Esophagus muscularis mucosa (tissue), 3 donors: ENCODE measurements at regions not wholly inside any gene's neighbourhood (a gene's known extent, or its start where the extent isn't known, plus 50 kb on each side); places are given as distances from the start of the nearest gene placed in this dataset.
"Not testable (repeated sequence)": the region's sequence is repeated elsewhere in the genome, so short reads cannot be mapped to it uniquely, and the experiment has no call there.

Source experiments
- CTCF ChIP-seq, 3 experiments: fragments of 200-600 bp in 2 of 3; fragments of 450-650 bp in 1 of 3; sonication (generic) in 2 of 3; IDR thresholded peaks; one replicate each; pipeline ENCODE4 v1.5.1; 2017 to 2019; ENCODE audit warnings: antibody characterized with exemption in 3 of 3, mild to moderate bottlenecking in 2 of 3, moderate library complexity in 1 of 3
- POLR2A ChIP-seq: fragments of 450-650 bp; IDR thresholded peaks from one replicate; pipeline ENCODE4 v1.6.1; 2017; ENCODE audit warnings: antibody characterized with exemption, moderate library complexity, mild to moderate bottlenecking, low read depth

- TF ChIP-seq CTCF (IDR thresholded peaks at IDR 0.05); POLR2A: not testable (repeated sequence)
These were observed 184.4 kb upstream of the TNFAIP3 start for GRCh38 chr6:137682658-137683057.
